Keratinocyte (primary cell): ENCODE measurements at regions not wholly inside any gene's neighbourhood (a gene's known extent, or its start where the extent isn't known, plus 50 kb on each side); places are given as distances from the start of the nearest gene placed in this dataset.

Experiments used
- DNase-seq: peaks from one replicate; pipeline ENCODE4 v3.0.0-alpha.2; 2011; ENCODE audit warnings: low read depth, missing footprints, low spot score
- FAIRE-seq: peaks from 2 replicates; lab custom pipeline; 2011; peaks lifted over from hg19 to GRCh38; lab: Jason Lieb, UNC
- H2AFZ ChIP-seq: 2 replicates; pipeline ENCODE4 v1.6.0; 2012; ENCODE audit warnings: low read length, control low read depth, inconsistent platforms; ENCODE audit not compliant: control insufficient read depth
- H3K27ac ChIP-seq: 2 replicates; pipeline ENCODE4 v1.5.1; 2011; ENCODE audit warnings: low read length; ENCODE audit not compliant: control insufficient read depth, insufficient read depth
- H3K27me3 ChIP-seq: 3 replicates; pipeline ENCODE4 v1.6.0; 2011; ENCODE audit warnings: low read length; ENCODE audit not compliant: control insufficient read depth, insufficient read depth; ENCODE audit errors: extremely low read depth
- H3K36me3 ChIP-seq, 2 experiments: 2 replicates in 1 of 2; 3 replicates in 1 of 2; pipeline ENCODE4 v1.5.1; 2011; ENCODE audit warnings: low read length in 2 of 2, mild to moderate bottlenecking in 1 of 2; ENCODE audit not compliant: control insufficient read depth in 2 of 2, insufficient read depth in 2 of 2; ENCODE audit errors: extremely low read depth in 1 of 2
- H3K4me1 ChIP-seq: 3 replicates; pipeline ENCODE4 v1.5.1; 2011; ENCODE audit warnings: low read length; ENCODE audit not compliant: control insufficient read depth, insufficient read depth; ENCODE audit errors: extremely low read depth
- H3K4me2 ChIP-seq: 3 replicates; pipeline ENCODE4 v1.6.0; 2011; ENCODE audit warnings: low read depth, low read length; ENCODE audit not compliant: control insufficient read depth, insufficient read depth; ENCODE audit errors: extremely low read depth
- H3K4me3 ChIP-seq, 3 experiments: fragments of 200-600 bp in 1 of 3; sonication (generic) in 1 of 3; 2 replicates in 2 of 3; 3 replicates in 1 of 3; pipeline ENCODE4 v1.5.1; 2011 to 2016; ENCODE audit warnings: low read length in 3 of 3, mild to moderate bottlenecking in 3 of 3, control low read depth in 2 of 3, inconsistent platforms in 1 of 3, low read depth in 1 of 3, mixed read lengths in 1 of 3, mixed run types in 1 of 3, moderate library complexity in 1 of 3; ENCODE audit not compliant: control insufficient read depth in 2 of 3, insufficient read depth in 2 of 3; ENCODE audit errors: extremely low read depth in 1 of 3
- H3K79me2 ChIP-seq: 2 replicates; pipeline ENCODE4 v1.6.0; 2012; ENCODE audit warnings: low read length; ENCODE audit not compliant: control insufficient read depth, insufficient read depth
- H3K9ac ChIP-seq: 3 replicates; pipeline ENCODE4 v1.6.0; 2011; ENCODE audit warnings: low read length; ENCODE audit not compliant: control insufficient read depth, insufficient read depth; ENCODE audit errors: extremely low read depth
- H3K9me1 ChIP-seq: 3 replicates; pipeline ENCODE4 v1.6.0; 2011; ENCODE audit warnings: low read length; ENCODE audit not compliant: control insufficient read depth, insufficient read depth; ENCODE audit errors: extremely low read depth
- H3K9me3 ChIP-seq: 2 replicates; pipeline ENCODE4 v1.5.1; 2012; ENCODE audit warnings: low read depth, low read length; ENCODE audit not compliant: control insufficient read depth
- H4K20me1 ChIP-seq: 3 replicates; pipeline ENCODE4 v1.6.0; 2011; ENCODE audit warnings: low read length; ENCODE audit not compliant: control insufficient read depth, insufficient read depth; ENCODE audit errors: extremely low read depth
- CTCF ChIP-seq, 3 experiments: IDR thresholded peaks in 1 of 3; conservative IDR thresholded peaks in 1 of 3; optimal IDR thresholded peaks in 1 of 3; 2 replicates in 2 of 3; 3 replicates in 1 of 3; pipeline versions ENCODE3 to v1.5.1; 2011; ENCODE audit warnings: low read length in 3 of 3, mild to moderate bottlenecking in 3 of 3, moderate library complexity in 2 of 3, control low read depth in 1 of 3, inconsistent platforms in 1 of 3; ENCODE audit not compliant: insufficient read depth in 2 of 3; ENCODE audit errors: extremely low read depth in 1 of 3
- EZH2 ChIP-seq: IDR thresholded peaks from one replicate; pipeline ENCODE4 v1.6.1; 2012; ENCODE audit warnings: inconsistent platforms, mild to moderate bottlenecking, low read length, moderate library complexity
- dilution Hi-C: fragments of 300-500 bp; cut with MboI; formaldehyde crosslinking; loops from one replicate; pipeline ENCODE4 v1.7.0; 2020; ENCODE audit warnings: low sequenced_read_pairs; ENCODE audit not compliant: extremely low pct_ligation_motif_present

DNA sequence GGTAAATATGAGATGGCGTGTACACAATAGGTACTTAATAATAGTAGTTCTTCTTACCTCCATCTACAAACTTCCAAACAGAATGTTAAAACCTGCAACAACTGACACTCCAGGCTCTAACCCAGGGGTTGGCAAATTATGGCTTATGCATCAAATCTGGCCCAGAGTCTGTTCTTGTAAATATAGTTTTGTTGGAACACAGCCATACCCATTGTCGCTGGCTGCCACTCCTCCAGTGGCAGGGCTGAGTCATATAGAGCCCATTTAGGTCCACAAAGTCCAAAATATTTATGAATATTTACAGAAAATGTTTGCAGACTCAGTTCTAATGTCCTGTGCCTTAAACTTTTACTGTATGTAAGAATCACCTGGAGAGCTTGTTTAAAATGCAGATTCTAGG lies 69.9 kb upstream of the BTBD3 start:
- no peaks in the 10 kb centered on the region for H3K9me3 ChIP-seq
- FAIRE-seq, result no peak
- no peaks in the 10 kb centered on the region for H4K20me1 ChIP-seq
- no peaks in the 10 kb centered on the region for H3K36me3 ChIP-seq
- dilution Hi-C loops, result no loop called here
- H3K27me3 ChIP-seq, result no peaks in the 10 kb centered on the region
- H3K4me3 ChIP-seq, result no peak overlapping the region
- no peak overlapping the region for H2AFZ ChIP-seq
- H3K9ac ChIP-seq, result no peak overlapping the region
- H3K27ac ChIP-seq, result no peak overlapping the region
- no peak overlapping the region for H3K4me2 ChIP-seq
- no peak for DNase-seq
- TF ChIP-seq EZH2 (no peak), CTCF (optimal IDR thresholded peaks at IDR 0.05 in 1 of 3, IDR thresholded peaks at IDR 0.05 in 1 of 3, conservative IDR thresholded peaks at IDR 0.05 in 1 of 3; ENCODE audit: extremely low read depth in 1 of 3, insufficient read depth in 2 of 3, low read length in 3 of 3) (no peak)
- H3K4me1 ChIP-seq, result peaks cover 34% of the 10 kb centered on the region
- H3K79me2 ChIP-seq, result no peaks in the 10 kb centered on the region
- H3K9me1 ChIP-seq, result no peaks in the 10 kb centered on the region

DNA sequence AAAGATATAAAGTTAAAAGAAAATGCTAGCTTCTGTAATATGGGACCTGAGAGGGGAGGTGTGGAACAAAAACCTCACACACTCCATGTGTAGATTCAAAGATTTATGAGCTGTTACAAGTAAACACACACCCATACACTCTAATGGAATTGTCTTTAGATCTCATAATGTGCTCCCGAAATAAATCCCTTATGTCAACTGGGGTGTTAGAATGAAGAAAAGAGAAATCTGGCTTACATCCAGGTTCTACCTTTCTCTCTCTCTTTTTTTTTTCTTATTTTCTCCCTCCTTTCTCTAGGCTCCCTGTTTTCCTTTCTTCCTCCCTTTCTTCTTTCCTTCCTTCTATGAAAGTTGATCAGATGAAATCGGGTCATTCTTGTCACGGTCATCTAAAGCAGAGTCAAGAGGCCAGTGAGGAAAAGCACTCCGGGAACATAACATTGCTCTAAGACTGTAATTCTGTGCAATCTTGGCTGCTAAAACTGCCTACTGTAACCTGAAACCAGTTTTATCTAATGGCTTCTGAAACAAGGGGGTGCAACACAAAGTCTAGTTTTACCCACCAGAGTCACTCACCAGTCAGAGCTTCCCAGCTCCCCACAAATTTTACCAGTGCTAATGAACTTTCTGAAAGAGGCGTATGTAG lies 68.3 kb upstream of the BTBD3 start:
- FAIRE-seq (no peak), DNase-seq (no peak)
- H3K4me1 ChIP-seq, result peaks cover 41% of the 10 kb centered on the region
- no peak overlapping the region for H3K27ac ChIP-seq
- no peak for TF ChIP-seq EZH2
- no peak overlapping the region for H2AFZ ChIP-seq
- H3K79me2 ChIP-seq, result no peaks in the 10 kb centered on the region
- dilution Hi-C loops, result no loop called here
- no peak overlapping the region for H3K9ac ChIP-seq
- H3K27me3 ChIP-seq, result no peaks in the 10 kb centered on the region
- no peaks in the 10 kb centered on the region for H4K20me1 ChIP-seq
- H3K9me1 ChIP-seq, result no peaks in the 10 kb centered on the region
- H3K4me2 ChIP-seq, result no peak overlapping the region
- H3K4me3 ChIP-seq, result no peak overlapping the region
- no peaks in the 10 kb centered on the region for H3K9me3 ChIP-seq
- no peaks in the 10 kb centered on the region for H3K36me3 ChIP-seq
